WTC11 (cell line): ENCODE measurements at regions not wholly inside any gene's neighbourhood (a gene's known extent, or its start where the extent isn't known, plus 50 kb on each side); places are given as distances from the start of the nearest gene placed in this dataset.

ENCODE experiments used
- ATAC-seq: fragments of 200-7000 bp; cut with Tn5 transposase; 2 replicates; pipeline ENCODE4 v1.10.0; 2021; ENCODE audit warnings: mild to moderate bottlenecking, moderate library complexity
- CTCF ChIA-PET: fragments of 300-600 bp; sonication (Branson Sonifier 250); formaldehyde crosslinking; loops from one replicate; lab custom pipeline; 2021; ENCODE audit warnings: antibody characterized with exemption; lab: Charles Lee
- POLR2A ChIA-PET: fragments of 350-600 bp; sonication (Branson Sonifier 250); formaldehyde crosslinking; loops from one replicate; lab custom pipeline; 2021; ENCODE audit warnings: antibody characterized with exemption; lab: Charles Lee
- DNase-seq: peaks from one replicate; pipeline ENCODE4 v3.0.0; 2021; ENCODE audit warnings: low spot score
- H3K27ac Mint-ChIP-seq: 2 replicates; pipeline ENCODE4 v1.8.0; 2021; ENCODE audit warnings: mixed read lengths
- H3K27me3 Mint-ChIP-seq: 2 replicates; pipeline ENCODE4 v1.8.0; 2021; ENCODE audit warnings: low read depth, mild to moderate bottlenecking, moderate library complexity, mixed read lengths
- H3K36me3 Mint-ChIP-seq: 2 replicates; pipeline ENCODE4 v1.8.0; 2021; ENCODE audit warnings: mixed read lengths
- H3K4me1 Mint-ChIP-seq: 2 replicates; pipeline ENCODE4 v1.8.0; 2022; ENCODE audit warnings: mixed read lengths
- H3K4me3 Mint-ChIP-seq: 2 replicates; pipeline ENCODE4 v1.8.0; 2021; ENCODE audit warnings: mild to moderate bottlenecking, moderate library complexity, mixed read lengths
- H3K9me3 Mint-ChIP-seq: 2 replicates; pipeline ENCODE4 v1.8.0; 2021; ENCODE audit warnings: mixed read lengths
- FOXP1 ChIP-seq: sonication (generic); formaldehyde crosslinking; IDR thresholded peaks from 2 replicates; pipeline ENCODE4 v1.8.0; 2022; ENCODE audit warnings: missing genetic modification reagents, mild to moderate bottlenecking, moderate library complexity, borderline replicate concordance
- HMGXB4 ChIP-seq: sonication (generic); formaldehyde crosslinking; IDR thresholded peaks from 2 replicates; pipeline ENCODE4 v1.8.1; 2023; ENCODE audit warnings: mild to moderate bottlenecking, moderate library complexity, missing genetic modification reagents
- NFATC4 ChIP-seq: fragments of 250-450 bp; sonication (Bioruptor Pico); IDR thresholded peaks from 2 replicates; pipeline ENCODE4 v1.9.0; 2021; ENCODE audit warnings: mild to moderate bottlenecking
- PRDM15 ChIP-seq: sonication (generic); formaldehyde crosslinking; IDR thresholded peaks from 2 replicates; pipeline ENCODE4 v1.8.0; 2022; ENCODE audit warnings: missing genetic modification reagents
- PREB ChIP-seq: sonication (generic); formaldehyde crosslinking; IDR thresholded peaks from 2 replicates; pipeline ENCODE4 v1.8.1; 2022; ENCODE audit warnings: mild to moderate bottlenecking, missing genetic modification reagents, moderate library complexity, borderline replicate concordance
- PRRX2 ChIP-seq: fragments of 250-450 bp; sonication (Bioruptor Pico); IDR thresholded peaks from 2 replicates; pipeline ENCODE4 v1.8.0; 2021; ENCODE audit warnings: mild to moderate bottlenecking
- SMAD3 ChIP-seq: sonication (generic); formaldehyde crosslinking; IDR thresholded peaks from 2 replicates; pipeline ENCODE4 v1.8.0; 2022; ENCODE audit warnings: missing genetic modification reagents, mild to moderate bottlenecking, borderline replicate concordance
- TEAD1 ChIP-seq: sonication (generic); formaldehyde crosslinking; IDR thresholded peaks from 2 replicates; pipeline ENCODE4 v1.8.0; 2022; ENCODE audit warnings: mild to moderate bottlenecking, missing genetic modification reagents
- TP53 ChIP-seq: sonication (generic); formaldehyde crosslinking; IDR thresholded peaks from 2 replicates; pipeline ENCODE4 v1.8.1; 2023; ENCODE audit warnings: mild to moderate bottlenecking, missing genetic modification reagents
- ZNF263 ChIP-seq: sonication (generic); formaldehyde crosslinking; IDR thresholded peaks from 2 replicates; pipeline ENCODE4 v1.8.1; 2022; ENCODE audit warnings: low read depth, mild to moderate bottlenecking, moderate library complexity, missing genetic modification reagents
- ZNF281 ChIP-seq: sonication (generic); formaldehyde crosslinking; IDR thresholded peaks from 2 replicates; pipeline ENCODE4 v1.8.0; 2023; ENCODE audit warnings: mild to moderate bottlenecking, missing genetic modification reagents
- ZNF416 ChIP-seq: fragments of 250-450 bp; sonication (Bioruptor Pico); IDR thresholded peaks from 2 replicates; pipeline ENCODE4 v1.9.0; 2021; ENCODE audit warnings: mild to moderate bottlenecking, inconsistent platforms
- ZNF423 ChIP-seq: fragments of 250-450 bp; sonication (Bioruptor Pico); IDR thresholded peaks from 2 replicates; pipeline ENCODE4 v2.1.2; 2022; ENCODE audit warnings: mild to moderate bottlenecking, moderate library complexity
- ZNF425 ChIP-seq: fragments of 250-450 bp; sonication (Bioruptor Pico); conservative IDR thresholded peaks from 2 replicates; pipeline ENCODE4 v1.9.0; 2021; ENCODE audit warnings: mild to moderate bottlenecking
- ZNF532 ChIP-seq: fragments of 250-450 bp; sonication (Bioruptor Pico); IDR thresholded peaks from 2 replicates; pipeline ENCODE4 v1.9.0; 2021; ENCODE audit warnings: mild to moderate bottlenecking, borderline replicate concordance
- TF ChIP-seq, protein P1 (sequence below): fragments of 250-450 bp; sonication (Bioruptor Pico); IDR thresholded peaks from 2 replicates; pipeline ENCODE4 v1.8.0; 2021; ENCODE audit warnings: mild to moderate bottlenecking
- TF ChIP-seq, protein P2 (sequence below): sonication (generic); formaldehyde crosslinking; IDR thresholded peaks from 2 replicates; pipeline ENCODE4 v1.8.1; 2022; ENCODE audit warnings: low read depth, mild to moderate bottlenecking, moderate library complexity, missing genetic modification reagents, borderline replicate concordance
- TF ChIP-seq, protein P3 (sequence below): sonication (generic); formaldehyde crosslinking; IDR thresholded peaks from 2 replicates; pipeline ENCODE4 v1.8.1; 2023; ENCODE audit warnings: mild to moderate bottlenecking, missing genetic modification reagents

DNA sequence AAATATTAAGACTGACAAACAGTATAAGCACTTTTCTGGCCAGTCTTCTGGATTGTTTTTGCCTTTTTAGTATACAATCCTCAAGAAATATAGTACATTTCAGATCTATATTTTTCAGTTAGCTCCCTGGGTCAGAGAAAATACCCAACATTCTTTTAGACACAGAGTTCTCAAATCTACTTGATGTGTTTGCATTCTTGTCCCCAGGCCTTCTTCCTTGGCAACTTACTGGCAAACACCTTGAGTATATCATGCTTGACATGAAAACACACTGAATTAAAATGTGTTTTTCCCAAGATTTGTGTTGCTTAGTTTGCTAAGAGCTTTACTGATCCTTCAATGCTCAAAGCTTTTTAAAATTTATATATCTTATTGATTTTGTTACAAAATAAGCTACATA, 1413.1 kb upstream of the CDH9 start:
- Mint-ChIP-seq H3K27ac (no peak overlapping the region), H3K4me1 (no peaks in the 10 kb centered on the region), H3K4me3 (no peak overlapping the region), H3K9me3 (peaks cover 39% of the 10 kb centered on the region), H3K36me3 (peaks cover 7% of the 10 kb centered on the region; the same call in 1 of the 2 replicates), H3K27me3 (no peaks in the 10 kb centered on the region)
- POLR2A ChIA-PET, result no interaction called here
- DNase-seq (no peak), ATAC-seq (no peak)
- CTCF ChIA-PET, result no interaction called here
- TF ChIP-seq PRRX2 (CRISPR knock-in tag), result no peak
- TF ChIP-seq ZNF532 (CRISPR knock-in tag), result no peak
- TF ChIP-seq FOXP1 (CRISPR knock-in tag), result no peak
- TF ChIP-seq NFATC4, result no peak
- TF ChIP-seq HMGXB4 (CRISPR knock-in tag), result no peak
- no peak for TF ChIP-seq PREB (CRISPR knock-in tag)
- TF ChIP-seq TP53 (CRISPR knock-in tag), result no peak
- TF ChIP-seq ZNF263 (CRISPR knock-in tag), result no peak
- no peak for TF ChIP-seq SMAD3 (CRISPR knock-in tag)
- no peak for TF ChIP-seq TEAD1 (CRISPR knock-in tag)
- TF ChIP-seq, protein P1, sequence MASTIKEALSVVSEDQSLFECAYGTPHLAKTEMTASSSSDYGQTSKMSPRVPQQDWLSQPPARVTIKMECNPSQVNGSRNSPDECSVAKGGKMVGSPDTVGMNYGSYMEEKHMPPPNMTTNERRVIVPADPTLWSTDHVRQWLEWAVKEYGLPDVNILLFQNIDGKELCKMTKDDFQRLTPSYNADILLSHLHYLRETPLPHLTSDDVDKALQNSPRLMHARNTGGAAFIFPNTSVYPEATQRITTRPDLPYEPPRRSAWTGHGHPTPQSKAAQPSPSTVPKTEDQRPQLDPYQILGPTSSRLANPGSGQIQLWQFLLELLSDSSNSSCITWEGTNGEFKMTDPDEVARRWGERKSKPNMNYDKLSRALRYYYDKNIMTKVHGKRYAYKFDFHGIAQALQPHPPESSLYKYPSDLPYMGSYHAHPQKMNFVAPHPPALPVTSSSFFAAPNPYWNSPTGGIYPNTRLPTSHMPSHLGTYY (CRISPR knock-in tag), result no peak
- no peak for TF ChIP-seq ZNF281 (CRISPR knock-in tag)
- TF ChIP-seq, protein P2, sequence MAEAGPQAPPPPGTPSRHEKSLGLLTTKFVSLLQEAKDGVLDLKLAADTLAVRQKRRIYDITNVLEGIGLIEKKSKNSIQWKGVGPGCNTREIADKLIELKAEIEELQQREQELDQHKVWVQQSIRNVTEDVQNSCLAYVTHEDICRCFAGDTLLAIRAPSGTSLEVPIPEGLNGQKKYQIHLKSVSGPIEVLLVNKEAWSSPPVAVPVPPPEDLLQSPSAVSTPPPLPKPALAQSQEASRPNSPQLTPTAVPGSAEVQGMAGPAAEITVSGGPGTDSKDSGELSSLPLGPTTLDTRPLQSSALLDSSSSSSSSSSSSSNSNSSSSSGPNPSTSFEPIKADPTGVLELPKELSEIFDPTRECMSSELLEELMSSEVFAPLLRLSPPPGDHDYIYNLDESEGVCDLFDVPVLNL (CRISPR knock-in tag), result no peak
- TF ChIP-seq ZNF416 (CRISPR knock-in tag), result no peak
- TF ChIP-seq, protein P3, sequence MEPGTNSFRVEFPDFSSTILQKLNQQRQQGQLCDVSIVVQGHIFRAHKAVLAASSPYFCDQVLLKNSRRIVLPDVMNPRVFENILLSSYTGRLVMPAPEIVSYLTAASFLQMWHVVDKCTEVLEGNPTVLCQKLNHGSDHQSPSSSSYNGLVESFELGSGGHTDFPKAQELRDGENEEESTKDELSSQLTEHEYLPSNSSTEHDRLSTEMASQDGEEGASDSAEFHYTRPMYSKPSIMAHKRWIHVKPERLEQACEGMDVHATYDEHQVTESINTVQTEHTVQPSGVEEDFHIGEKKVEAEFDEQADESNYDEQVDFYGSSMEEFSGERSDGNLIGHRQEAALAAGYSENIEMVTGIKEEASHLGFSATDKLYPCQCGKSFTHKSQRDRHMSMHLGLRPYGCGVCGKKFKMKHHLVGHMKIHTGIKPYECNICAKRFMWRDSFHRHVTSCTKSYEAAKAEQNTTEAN (CRISPR knock-in tag), result no peak
- TF ChIP-seq ZNF425 (CRISPR knock-in tag), result no peak
- no peak for TF ChIP-seq PRDM15 (CRISPR knock-in tag)
- no peak for TF ChIP-seq ZNF423 (CRISPR knock-in tag)
